ENCODE measurements at regions not wholly inside any gene's neighbourhood (a gene's known extent, or its start where the extent isn't known, plus 50 kb on each side); places are given as distances from the start of the nearest gene placed in this dataset.

DNA sequence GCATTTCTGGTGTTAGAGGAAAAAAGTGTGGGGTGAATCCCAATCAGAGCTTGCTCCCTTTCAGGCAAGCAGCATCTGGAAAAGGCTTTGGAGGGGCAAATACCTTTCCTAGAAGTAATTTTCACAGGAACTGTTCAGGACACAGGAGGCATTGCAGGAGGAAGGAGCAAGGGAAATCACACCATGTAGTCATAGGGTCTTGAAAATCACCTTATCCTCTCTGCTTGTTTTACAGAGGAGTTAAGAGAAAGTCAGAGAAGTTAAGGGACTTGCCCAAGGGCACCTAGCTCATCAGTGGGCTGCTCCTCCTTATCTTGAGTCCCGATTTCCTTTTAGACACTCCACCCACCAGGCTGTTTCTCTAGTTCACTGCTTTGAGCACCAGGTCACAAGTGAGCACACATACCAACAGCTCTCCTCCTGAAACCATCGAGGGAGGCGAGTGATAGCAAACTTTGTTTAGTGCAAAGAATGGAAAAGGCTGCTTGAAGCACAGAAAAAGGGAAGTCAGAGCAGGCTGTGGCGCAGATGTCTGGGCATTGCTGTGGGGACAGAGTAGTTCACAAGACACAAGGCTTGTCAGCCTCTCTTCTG, 89.2 kb upstream of the CXCR4 start:
- Histone ChIP-seq H4K91ac (ENCODE audit: low read length) (no peak overlapping the region), H3K9me3 (ENCODE audit: control insufficient read depth, low read length) (peaks cover 3% of the 10 kb centered on the region), H3K4me2 (ENCODE audit: low read length, poor library complexity, severe bottlenecking) (no peak overlapping the region), H3K4ac (ENCODE audit: low read depth in 1 of 2, low read length in 2 of 2) (no peak overlapping the region), H2BK15ac (ENCODE audit: low read depth, poor library complexity, severe bottlenecking) (no peak overlapping the region), H2BK12ac (ENCODE audit: low read length in 2 of 2) (no peak overlapping the region), H4K8ac (ENCODE audit: low read length) (no peak overlapping the region), H3K79me1 (replicated peaks; ENCODE audit: low read length, poor library complexity, severe bottlenecking) (no peaks in the 10 kb centered on the region), H3K23ac (ENCODE audit: low read length in 2 of 2) (no peak overlapping the region), H3K36me3 (ENCODE audit: control insufficient read depth in 1 of 2, insufficient read depth in 2 of 2, low read depth in 1 of 2, low read length in 2 of 2) (no peaks in the 10 kb centered on the region), H2AFZ (ENCODE audit: low read depth, low read length) (no peak overlapping the region), H3K9ac (ENCODE audit: low read length) (no peak overlapping the region), H3K27me3 (ENCODE audit: control insufficient read depth in 1 of 2, insufficient read depth in 1 of 2, low read length in 2 of 2) (peaks cover 3 to 11% of the 10 kb centered on the region in 2 experiments), H3K4me3 (ENCODE audit: insufficient read depth in 1 of 2, low read depth in 1 of 2, low read length in 2 of 2) (no peak overlapping the region), H3K14ac (ENCODE audit: low read length in 2 of 2) (no peak overlapping the region), H2AK5ac (ENCODE audit: low read length, severe bottlenecking) (no peak overlapping the region), H3K18ac (ENCODE audit: low read depth in 1 of 2, low read length in 2 of 2) (no peak overlapping the region), H2BK120ac (ENCODE audit: low read depth, low read length) (no peak overlapping the region), H3K27ac (ENCODE audit: low read length, poor library complexity, severe bottlenecking) (no peak overlapping the region), H2BK5ac (ENCODE audit: low read depth, low read length, poor library complexity, severe bottlenecking) (no peak overlapping the region), H3K4me1 (ENCODE audit: control insufficient read depth, insufficient read depth, low read depth, low read length) (no peaks in the 10 kb centered on the region)
- no peak for DNase-seq
- WGBS = 77% methylated on average over 4 of the region's 4 CpGs

DNA sequence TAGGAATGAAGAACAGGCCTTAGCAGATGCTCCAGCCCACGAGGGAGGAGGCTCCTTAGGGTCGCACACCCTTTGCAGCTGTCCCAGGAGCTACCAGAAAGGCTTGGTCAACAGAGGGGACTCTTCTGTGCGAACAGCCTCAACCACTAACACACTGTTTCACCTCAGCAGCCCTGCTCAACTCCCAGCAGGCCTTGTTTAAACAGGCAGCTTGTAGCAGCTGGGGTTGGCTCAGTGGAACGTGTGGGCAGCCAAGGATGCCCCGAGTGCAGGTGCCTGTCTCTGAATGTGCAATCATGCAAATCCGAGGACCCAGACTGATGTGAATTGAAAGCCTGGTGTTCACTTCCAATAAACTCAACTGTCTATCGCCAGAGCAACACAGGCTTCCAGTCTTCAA, 88.7 kb upstream of the CXCR4 start:
- Histone ChIP-seq H3K18ac (ENCODE audit: low read depth in 1 of 2, low read length in 2 of 2) (no peak overlapping the region), H4K91ac (ENCODE audit: low read length) (no peak overlapping the region), H2BK15ac (ENCODE audit: low read depth, poor library complexity, severe bottlenecking) (no peak overlapping the region), H2BK120ac (ENCODE audit: low read depth, low read length) (no peak overlapping the region), H2AK5ac (ENCODE audit: low read length, severe bottlenecking) (no peak overlapping the region), H3K23ac (ENCODE audit: low read length in 2 of 2) (no peak overlapping the region), H2BK5ac (ENCODE audit: low read depth, low read length, poor library complexity, severe bottlenecking) (no peak overlapping the region), H3K4me3 (ENCODE audit: insufficient read depth in 1 of 2, low read depth in 1 of 2, low read length in 2 of 2) (no peak overlapping the region), H4K8ac (ENCODE audit: low read length) (no peak overlapping the region), H3K9ac (ENCODE audit: low read length) (no peak overlapping the region), H2BK12ac (ENCODE audit: low read length in 2 of 2) (no peak overlapping the region), H3K4ac (ENCODE audit: low read depth in 1 of 2, low read length in 2 of 2) (no peak overlapping the region), H3K4me1 (ENCODE audit: control insufficient read depth, insufficient read depth, low read depth, low read length) (no peaks in the 10 kb centered on the region), H3K14ac (ENCODE audit: low read length in 2 of 2) (no peak overlapping the region), H3K79me1 (replicated peaks; ENCODE audit: low read length, poor library complexity, severe bottlenecking) (no peaks in the 10 kb centered on the region), H3K36me3 (ENCODE audit: control insufficient read depth in 1 of 2, insufficient read depth in 2 of 2, low read depth in 1 of 2, low read length in 2 of 2) (no peaks in the 10 kb centered on the region), H3K27ac (ENCODE audit: low read length, poor library complexity, severe bottlenecking) (no peak overlapping the region), H3K9me3 (ENCODE audit: control insufficient read depth, low read length) (peaks cover 3% of the 10 kb centered on the region), H3K27me3 (ENCODE audit: control insufficient read depth in 1 of 2, insufficient read depth in 1 of 2, low read length in 2 of 2) (peaks cover 3 to 8% of the 10 kb centered on the region in 2 experiments), H2AFZ (ENCODE audit: low read depth, low read length) (no peak overlapping the region), H3K4me2 (ENCODE audit: low read length, poor library complexity, severe bottlenecking) (no peak overlapping the region)
- WGBS = 68% methylated on average over 6 of the region's 7 CpGs
- no peak for DNase-seq

DNA sequence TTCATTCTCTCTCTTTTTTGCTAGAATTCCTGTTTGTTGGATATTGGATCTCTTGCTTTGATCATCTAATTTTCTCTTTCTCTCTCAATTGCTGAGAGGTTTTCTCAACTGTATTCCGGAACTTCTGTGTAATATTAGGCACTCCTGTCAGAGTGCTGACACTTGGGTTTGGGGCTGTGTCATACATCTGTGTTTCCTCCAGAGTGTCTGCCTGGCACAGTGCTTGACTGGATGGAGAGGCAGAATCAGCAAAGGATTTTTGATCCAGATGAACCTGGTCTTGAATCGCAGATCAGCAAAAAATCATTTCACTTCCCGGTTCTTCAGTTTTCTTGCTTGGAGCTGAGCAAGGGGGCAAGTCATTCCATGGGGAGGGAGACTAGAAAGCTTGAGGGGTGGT, 87.7 kb upstream of the CXCR4 start:
- Histone ChIP-seq H3K4me2 (ENCODE audit: low read length, poor library complexity, severe bottlenecking) (no peak overlapping the region), H2BK120ac (ENCODE audit: low read depth, low read length) (no peak overlapping the region), H3K27me3 (ENCODE audit: control insufficient read depth in 1 of 2, insufficient read depth in 1 of 2, low read length in 2 of 2) (peaks cover 3 to 4% of the 10 kb centered on the region in 2 experiments), H2BK15ac (ENCODE audit: low read depth, poor library complexity, severe bottlenecking) (no peak overlapping the region), H3K36me3 (ENCODE audit: control insufficient read depth in 1 of 2, insufficient read depth in 2 of 2, low read depth in 1 of 2, low read length in 2 of 2) (no peaks in the 10 kb centered on the region), H3K4me1 (ENCODE audit: control insufficient read depth, insufficient read depth, low read depth, low read length) (no peaks in the 10 kb centered on the region), H3K9me3 (ENCODE audit: control insufficient read depth, low read length) (peaks cover 3% of the 10 kb centered on the region), H2AFZ (ENCODE audit: low read depth, low read length) (no peak overlapping the region), H3K4me3 (ENCODE audit: insufficient read depth in 1 of 2, low read depth in 1 of 2, low read length in 2 of 2) (no peak overlapping the region), H3K23ac (ENCODE audit: low read length in 2 of 2) (no peak overlapping the region), H4K91ac (ENCODE audit: low read length) (no peak overlapping the region), H2BK5ac (ENCODE audit: low read depth, low read length, poor library complexity, severe bottlenecking) (no peak overlapping the region), H3K14ac (ENCODE audit: low read length in 2 of 2) (no peak overlapping the region), H4K8ac (ENCODE audit: low read length) (no peak overlapping the region), H3K27ac (ENCODE audit: low read length, poor library complexity, severe bottlenecking) (no peak overlapping the region), H3K9ac (ENCODE audit: low read length) (no peak overlapping the region), H2AK5ac (ENCODE audit: low read length, severe bottlenecking) (no peak overlapping the region), H3K4ac (ENCODE audit: low read depth in 1 of 2, low read length in 2 of 2) (no peak overlapping the region), H3K18ac (ENCODE audit: low read depth in 1 of 2, low read length in 2 of 2) (no peak overlapping the region), H2BK12ac (ENCODE audit: low read length in 2 of 2) (no peak overlapping the region), H3K79me1 (replicated peaks; ENCODE audit: low read length, poor library complexity, severe bottlenecking) (no peaks in the 10 kb centered on the region)
- no peak for DNase-seq
- 82% methylated on average over 3 of the region's 3 CpGs for WGBS

DNA sequence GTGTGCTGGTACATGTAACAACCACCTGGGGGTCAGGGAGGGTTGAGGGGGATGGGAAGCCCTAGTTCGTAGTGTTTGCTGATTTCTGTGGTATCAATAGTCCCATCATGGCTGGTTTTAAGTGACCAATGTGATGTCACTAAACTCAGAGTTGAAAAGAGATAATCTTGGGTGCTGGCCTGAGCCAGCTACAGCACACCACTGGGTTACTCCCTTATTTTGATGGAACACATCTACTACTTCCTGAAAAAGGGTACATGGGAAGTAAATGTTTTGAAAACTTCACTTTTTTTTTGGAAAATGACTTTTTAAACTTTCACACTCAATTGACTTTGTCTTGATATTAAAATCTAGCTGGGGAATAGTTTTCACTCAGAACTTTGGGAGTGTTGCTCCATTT, 87.0 kb upstream of the CXCR4 start:
- H2AFZ ChIP-seq (ENCODE audit: low read depth, low read length) = no peak overlapping the region
- no peaks in the 10 kb centered on the region for H3K79me1 ChIP-seq (replicated peaks; ENCODE audit: low read length, poor library complexity, severe bottlenecking)
- no peak overlapping the region for H2BK12ac ChIP-seq (ENCODE audit: low read length in 2 of 2)

More for the DNA sequence above, 87.0 kb upstream of the CXCR4 start:
- Histone ChIP-seq H2BK15ac (ENCODE audit: low read depth, poor library complexity, severe bottlenecking) (no peak overlapping the region), H3K4me1 (ENCODE audit: control insufficient read depth, insufficient read depth, low read depth, low read length) (no peaks in the 10 kb centered on the region), H4K91ac (ENCODE audit: low read length) (no peak overlapping the region), H3K36me3 (ENCODE audit: control insufficient read depth in 1 of 2, insufficient read depth in 2 of 2, low read depth in 1 of 2, low read length in 2 of 2) (no peaks in the 10 kb centered on the region), H2BK5ac (ENCODE audit: low read depth, low read length, poor library complexity, severe bottlenecking) (no peak overlapping the region), H3K27me3 (ENCODE audit: control insufficient read depth in 1 of 2, insufficient read depth in 1 of 2, low read length in 2 of 2) (peaks cover 3 to 4% of the 10 kb centered on the region in 2 experiments), H2AK5ac (ENCODE audit: low read length, severe bottlenecking) (no peak overlapping the region), H3K18ac (ENCODE audit: low read depth in 1 of 2, low read length in 2 of 2) (no peak overlapping the region), H3K4me3 (ENCODE audit: insufficient read depth in 1 of 2, low read depth in 1 of 2, low read length in 2 of 2) (no peak overlapping the region), H3K27ac (ENCODE audit: low read length, poor library complexity, severe bottlenecking) (no peak overlapping the region), H3K4ac (ENCODE audit: low read depth in 1 of 2, low read length in 2 of 2) (no peak overlapping the region), H3K14ac (ENCODE audit: low read length in 2 of 2) (no peak overlapping the region), H3K23ac (ENCODE audit: low read length in 2 of 2) (no peak overlapping the region), H3K9me3 (ENCODE audit: control insufficient read depth, low read length) (peaks cover 3% of the 10 kb centered on the region), H2BK120ac (ENCODE audit: low read depth, low read length) (no peak overlapping the region), H3K9ac (ENCODE audit: low read length) (no peak overlapping the region), H4K8ac (ENCODE audit: low read length) (no peak overlapping the region), H3K4me2 (ENCODE audit: low read length, poor library complexity, severe bottlenecking) (no peak overlapping the region)
- DNase-seq = no peak
- WGBS = 53% methylated on average over 1 of the region's 1 CpG
